ENCODE measurements at regions not wholly inside any gene's neighbourhood (a gene's known extent, or its start where the extent isn't known, plus 50 kb on each side); places are given as distances from the start of the nearest gene placed in this dataset.

DNA sequence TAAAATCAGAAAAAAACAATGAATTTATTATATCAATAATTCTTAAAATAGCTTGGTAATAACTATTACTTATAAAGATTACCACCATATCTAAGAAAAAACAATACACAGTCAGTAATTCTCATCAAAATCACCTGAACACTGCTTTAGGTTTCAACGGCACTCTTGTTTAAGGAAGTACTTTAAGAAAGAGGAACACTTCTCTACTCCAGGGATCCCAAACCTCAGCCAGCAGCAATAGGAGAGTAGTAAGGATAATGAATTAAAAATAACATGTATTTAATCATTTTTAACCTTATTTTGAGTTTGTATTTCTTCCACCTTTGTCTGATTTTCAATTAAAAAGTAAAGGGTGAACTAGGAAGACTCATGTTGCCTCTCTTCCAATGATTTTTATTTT is 494.0 kb upstream of the NR2F2 start:
- H3K4me3 ChIP-seq (ENCODE audit: insufficient read length, low read depth), result no peak overlapping the region
- H3K9ac ChIP-seq (ENCODE audit: insufficient read length, low read depth), result no peak overlapping the region
- H3K4me1 ChIP-seq (ENCODE audit: insufficient read depth, insufficient read length), result no peaks in the 10 kb centered on the region
- H3K27me3 ChIP-seq (ENCODE audit: insufficient read depth, insufficient read length), result no peaks in the 10 kb centered on the region
- TF ChIP-seq ZNF274 (IDR thresholded peaks at IDR 0.05; ENCODE audit: low read depth, low read length) (no peak), YY1 (IDR thresholded peaks at IDR 0.05; ENCODE audit: insufficient read depth, insufficient read length) (no peak), SUZ12 (IDR thresholded peaks at IDR 0.05; ENCODE audit: extremely low read depth, insufficient read depth, insufficient read length) (no peak)
- DNase-seq (ENCODE audit: low read depth, low spot score), result no peak
- H3K9me3 ChIP-seq (ENCODE audit: insufficient read depth, low read length), result no peaks in the 10 kb centered on the region
- no peaks in the 10 kb centered on the region for H3K36me3 ChIP-seq (ENCODE audit: insufficient read depth, insufficient read length, low read length)

DNA sequence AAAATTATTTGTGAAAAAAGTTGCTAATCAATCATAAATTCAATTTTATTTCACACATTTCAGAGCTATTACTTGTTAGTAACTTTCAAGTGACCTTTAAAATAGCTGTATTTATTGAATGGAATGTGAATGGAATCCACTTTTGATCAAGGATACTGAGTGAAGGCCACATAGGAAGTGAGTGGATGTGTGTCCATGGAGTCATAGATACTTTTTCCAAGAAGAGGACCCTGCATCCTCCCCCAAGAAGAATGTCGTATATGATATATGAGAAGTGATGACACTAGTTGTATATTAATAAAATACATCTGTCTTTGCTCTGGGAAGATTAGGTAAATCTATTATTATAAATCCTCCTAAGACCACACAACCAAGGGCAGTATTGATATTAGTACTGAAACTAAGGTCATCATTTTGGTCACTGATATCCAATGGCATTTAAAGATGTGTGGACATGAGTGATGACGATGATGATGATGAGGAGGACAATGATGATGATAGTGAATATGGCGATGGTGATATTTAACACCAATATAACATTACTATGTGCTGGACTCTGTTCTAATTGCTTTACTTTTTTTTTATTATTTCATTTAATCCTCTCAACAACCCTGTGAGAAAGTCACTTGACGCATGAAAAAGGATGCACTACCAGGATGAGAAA is 493.0 kb upstream of the NR2F2 start:
- Histone ChIP-seq H3K27me3 (ENCODE audit: insufficient read depth, insufficient read length) (no peaks in the 10 kb centered on the region), H3K4me1 (ENCODE audit: insufficient read depth, insufficient read length) (no peaks in the 10 kb centered on the region), H3K36me3 (ENCODE audit: insufficient read depth, insufficient read length, low read length) (no peaks in the 10 kb centered on the region), H3K9me3 (ENCODE audit: insufficient read depth, low read length) (no peaks in the 10 kb centered on the region), H3K9ac (ENCODE audit: insufficient read length, low read depth) (no peak overlapping the region), H3K4me3 (ENCODE audit: insufficient read length, low read depth) (no peak overlapping the region)
- no peak for TF ChIP-seq SUZ12 (IDR thresholded peaks at IDR 0.05; ENCODE audit: extremely low read depth, insufficient read depth, insufficient read length)
- no peak for TF ChIP-seq YY1 (IDR thresholded peaks at IDR 0.05; ENCODE audit: insufficient read depth, insufficient read length)
- TF ChIP-seq ZNF274 (IDR thresholded peaks at IDR 0.05; ENCODE audit: low read depth, low read length), result no peak
- DNase-seq (ENCODE audit: low read depth, low spot score), result no peak

DNA sequence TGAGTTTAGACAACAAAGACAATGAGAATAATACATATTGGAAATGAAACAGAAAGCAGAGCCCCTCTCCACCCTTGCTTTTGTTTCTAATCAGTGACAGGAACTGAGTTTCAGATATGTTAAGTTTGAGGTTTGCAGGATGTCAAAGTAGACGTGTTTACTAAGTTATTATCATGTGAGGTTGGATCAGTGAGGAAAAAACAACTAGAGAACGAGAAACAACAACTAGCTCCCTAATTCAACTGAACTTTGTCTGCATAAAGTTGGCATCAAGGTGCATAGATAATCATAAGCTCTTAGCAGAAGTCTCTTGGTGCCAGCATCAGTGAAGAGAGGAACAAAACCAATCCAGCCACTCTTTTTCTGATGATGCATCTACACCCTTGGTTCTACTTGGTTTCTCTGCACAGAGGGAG is 491.1 kb upstream of the NR2F2 start:
- Histone ChIP-seq H3K4me3 (ENCODE audit: insufficient read length, low read depth) (no peak overlapping the region), H3K9me3 (ENCODE audit: insufficient read depth, low read length) (no peaks in the 10 kb centered on the region), H3K36me3 (ENCODE audit: insufficient read depth, insufficient read length, low read length) (no peaks in the 10 kb centered on the region), H3K27me3 (ENCODE audit: insufficient read depth, insufficient read length) (no peaks in the 10 kb centered on the region), H3K9ac (ENCODE audit: insufficient read length, low read depth) (no peak overlapping the region), H3K4me1 (ENCODE audit: insufficient read depth, insufficient read length) (no peaks in the 10 kb centered on the region)
- no peak for DNase-seq (ENCODE audit: low read depth, low spot score)
- TF ChIP-seq ZNF274 (IDR thresholded peaks at IDR 0.05; ENCODE audit: low read depth, low read length) (no peak), YY1 (IDR thresholded peaks at IDR 0.05; ENCODE audit: insufficient read depth, insufficient read length) (no peak), SUZ12 (IDR thresholded peaks at IDR 0.05; ENCODE audit: extremely low read depth, insufficient read depth, insufficient read length) (no peak)

DNA sequence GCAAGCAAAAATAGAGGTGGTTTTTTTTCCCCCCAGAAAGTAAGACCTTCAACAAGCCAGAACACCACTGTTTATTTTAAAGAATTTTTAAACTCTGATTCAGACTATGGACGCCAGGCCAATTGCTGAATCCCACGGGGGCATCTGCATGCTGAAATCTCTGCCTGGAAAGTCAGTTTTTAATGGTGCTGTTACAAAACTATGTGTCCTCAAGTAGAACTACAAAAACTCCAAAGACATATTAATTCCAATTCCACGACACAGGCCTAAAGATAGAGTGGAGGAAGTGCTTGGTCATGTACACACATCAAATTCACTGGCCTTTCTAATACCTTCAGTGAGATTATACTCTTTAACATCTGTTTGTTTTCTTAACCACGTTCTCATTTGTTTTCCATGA is 490.5 kb upstream of the NR2F2 start:
- TF ChIP-seq SUZ12 (IDR thresholded peaks at IDR 0.05; ENCODE audit: extremely low read depth, insufficient read depth, insufficient read length) (no peak), YY1 (IDR thresholded peaks at IDR 0.05; ENCODE audit: insufficient read depth, insufficient read length) (no peak), ZNF274 (IDR thresholded peaks at IDR 0.05; ENCODE audit: low read depth, low read length) (no peak)
- Histone ChIP-seq H3K9ac (ENCODE audit: insufficient read length, low read depth) (no peak overlapping the region), H3K27me3 (ENCODE audit: insufficient read depth, insufficient read length) (no peaks in the 10 kb centered on the region), H3K4me3 (ENCODE audit: insufficient read length, low read depth) (no peak overlapping the region), H3K9me3 (ENCODE audit: insufficient read depth, low read length) (no peaks in the 10 kb centered on the region), H3K4me1 (ENCODE audit: insufficient read depth, insufficient read length) (no peaks in the 10 kb centered on the region), H3K36me3 (ENCODE audit: insufficient read depth, insufficient read length, low read length) (no peaks in the 10 kb centered on the region)
- no peak for DNase-seq (ENCODE audit: low read depth, low spot score)

DNA sequence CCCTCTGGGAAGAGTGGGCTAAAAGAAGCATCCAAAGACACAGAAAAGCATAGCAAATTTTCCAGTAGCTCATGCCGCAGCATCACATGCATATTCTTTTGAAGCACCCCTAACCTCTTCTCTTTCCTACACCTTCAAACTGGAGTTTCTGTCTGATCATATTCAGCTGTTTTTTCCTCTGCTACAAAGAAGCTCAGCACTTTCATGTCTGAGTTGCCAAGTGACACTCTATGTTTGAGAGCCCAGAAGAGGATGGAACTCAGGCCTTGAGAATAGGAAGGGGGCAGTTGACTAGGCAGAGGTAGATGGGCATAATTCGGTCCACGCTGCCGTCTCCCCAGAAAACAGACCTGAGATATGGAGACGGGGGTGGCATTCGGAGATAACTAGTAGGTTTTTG is 489.6 kb upstream of the NR2F2 start:
- no peaks in the 10 kb centered on the region for H3K27me3 ChIP-seq (ENCODE audit: insufficient read depth, insufficient read length)
- TF ChIP-seq SUZ12 (IDR thresholded peaks at IDR 0.05; ENCODE audit: extremely low read depth, insufficient read depth, insufficient read length) (no peak), ZNF274 (IDR thresholded peaks at IDR 0.05; ENCODE audit: low read depth, low read length) (no peak), YY1 (IDR thresholded peaks at IDR 0.05; ENCODE audit: insufficient read depth, insufficient read length) (no peak)
- no peaks in the 10 kb centered on the region for H3K9me3 ChIP-seq (ENCODE audit: insufficient read depth, low read length)
- no peak overlapping the region for H3K4me3 ChIP-seq (ENCODE audit: insufficient read length, low read depth)
- H3K4me1 ChIP-seq (ENCODE audit: insufficient read depth, insufficient read length), result no peaks in the 10 kb centered on the region
- H3K9ac ChIP-seq (ENCODE audit: insufficient read length, low read depth), result no peak overlapping the region
- no peaks in the 10 kb centered on the region for H3K36me3 ChIP-seq (ENCODE audit: insufficient read depth, insufficient read length, low read length)
- no peak for DNase-seq (ENCODE audit: low read depth, low spot score)

DNA sequence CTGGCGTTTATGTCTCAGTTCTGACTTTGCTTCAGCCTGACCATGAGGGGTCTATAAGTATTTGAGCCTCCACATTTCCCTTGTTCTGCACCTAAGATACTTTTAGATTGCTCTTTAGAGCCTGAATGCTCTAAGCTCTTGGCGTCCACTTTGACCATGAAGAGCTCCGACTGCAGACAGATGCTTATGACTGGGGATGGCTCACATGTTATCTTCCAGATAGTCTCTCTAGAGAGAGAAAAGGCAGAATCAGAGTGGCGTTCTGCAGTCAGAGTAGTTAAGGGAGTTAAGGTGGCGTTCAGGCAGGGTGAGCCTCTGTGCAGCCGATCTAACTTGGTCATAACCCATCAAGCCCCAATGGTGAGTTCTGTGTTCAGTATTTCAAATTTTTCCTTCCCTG is 487.9 kb upstream of the NR2F2 start:
- Histone ChIP-seq H3K27me3 (ENCODE audit: insufficient read depth, insufficient read length) (no peaks in the 10 kb centered on the region), H3K9me3 (ENCODE audit: insufficient read depth, low read length) (no peaks in the 10 kb centered on the region), H3K36me3 (ENCODE audit: insufficient read depth, insufficient read length, low read length) (no peaks in the 10 kb centered on the region), H3K9ac (ENCODE audit: insufficient read length, low read depth) (no peak overlapping the region), H3K4me1 (ENCODE audit: insufficient read depth, insufficient read length) (no peaks in the 10 kb centered on the region), H3K4me3 (ENCODE audit: insufficient read length, low read depth) (no peak overlapping the region)
- DNase-seq (ENCODE audit: low read depth, low spot score), result no peak
- TF ChIP-seq YY1 (IDR thresholded peaks at IDR 0.05; ENCODE audit: insufficient read depth, insufficient read length), result no peak
- no peak for TF ChIP-seq SUZ12 (IDR thresholded peaks at IDR 0.05; ENCODE audit: extremely low read depth, insufficient read depth, insufficient read length)
- no peak for TF ChIP-seq ZNF274 (IDR thresholded peaks at IDR 0.05; ENCODE audit: low read depth, low read length)

DNA sequence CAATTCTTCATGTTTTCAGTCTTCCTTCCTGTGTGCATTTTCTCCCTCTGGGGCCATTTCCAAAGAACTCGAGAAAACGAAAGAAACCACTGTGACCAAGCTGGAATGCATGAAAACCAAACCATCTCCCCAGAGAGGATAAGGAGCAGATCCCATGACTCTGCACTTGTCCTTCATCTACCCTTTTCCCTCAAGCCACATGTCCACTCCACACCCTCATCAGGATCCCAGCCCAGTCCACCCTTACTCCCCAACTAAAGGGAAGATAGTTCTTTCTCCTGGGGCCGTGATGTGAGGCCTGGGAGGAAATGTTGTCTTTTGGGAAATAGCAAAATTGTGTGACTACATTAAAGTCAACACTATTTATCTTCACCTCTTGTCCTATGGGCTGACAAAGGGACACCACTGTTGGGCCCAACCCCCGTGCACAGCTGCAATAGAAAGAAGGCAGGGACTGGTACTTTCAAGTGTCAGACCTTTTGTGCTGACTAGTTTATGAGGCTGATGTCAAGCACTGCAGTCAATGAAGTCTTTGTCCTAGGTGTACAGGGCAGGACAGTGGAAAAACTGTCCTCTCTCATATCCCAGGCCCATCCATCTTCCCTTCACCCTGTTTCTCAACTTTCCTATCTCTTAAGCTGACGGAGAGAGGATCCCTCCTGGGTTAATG is 487.1 kb upstream of the NR2F2 start:
- TF ChIP-seq ZNF274 (IDR thresholded peaks at IDR 0.05; ENCODE audit: low read depth, low read length) (no peak), YY1 (IDR thresholded peaks at IDR 0.05; ENCODE audit: insufficient read depth, insufficient read length) (no peak), SUZ12 (IDR thresholded peaks at IDR 0.05; ENCODE audit: extremely low read depth, insufficient read depth, insufficient read length) (no peak)
- Histone ChIP-seq H3K4me1 (ENCODE audit: insufficient read depth, insufficient read length) (no peaks in the 10 kb centered on the region), H3K27me3 (ENCODE audit: insufficient read depth, insufficient read length) (no peaks in the 10 kb centered on the region), H3K36me3 (ENCODE audit: insufficient read depth, insufficient read length, low read length) (no peaks in the 10 kb centered on the region), H3K9me3 (ENCODE audit: insufficient read depth, low read length) (no peaks in the 10 kb centered on the region), H3K9ac (ENCODE audit: insufficient read length, low read depth) (no peak overlapping the region), H3K4me3 (ENCODE audit: insufficient read length, low read depth) (no peak overlapping the region)
- no peak for DNase-seq (ENCODE audit: low read depth, low spot score)
